Activated naive CD8-positive, alpha-beta T cell treated with anti-CD3 and anti-CD28 coated beads, Interleukin-2, amount 50 U/mL, for 24 hours (primary cell): ENCODE measurements at regions not wholly inside any gene's neighbourhood (a gene's known extent, or its start where the extent isn't known, plus 50 kb on each side); places are given as distances from the start of the nearest gene placed in this dataset.

Experiments used
- ATAC-seq: fragments of 150-1000 bp; cut with Tn5 transposase; one replicate; pipeline ENCODE4 v1.10.0; 2021
- DNase-seq: peaks from one replicate; pipeline ENCODE4 v3.0.0; 2021
- H3K27ac Mint-ChIP-seq: one replicate; pipeline ENCODE4 v1.8.0; 2021; ENCODE audit warnings: mild to moderate bottlenecking, mixed read lengths
- H3K27me3 Mint-ChIP-seq: one replicate; pipeline ENCODE4 v1.8.0; 2021; ENCODE audit warnings: mixed read lengths
- H3K36me3 Mint-ChIP-seq: one replicate; pipeline ENCODE4 v1.8.0; 2021; ENCODE audit warnings: low read depth, mixed read lengths
- H3K4me1 Mint-ChIP-seq: one replicate; pipeline ENCODE4 v1.8.0; 2021; ENCODE audit warnings: mixed read lengths
- H3K4me3 Mint-ChIP-seq: one replicate; pipeline ENCODE4 v1.8.0; 2021; ENCODE audit warnings: mild to moderate bottlenecking, moderate library complexity, mixed read lengths
- H3K9me3 Mint-ChIP-seq: one replicate; pipeline ENCODE4 v1.8.0; 2021; ENCODE audit warnings: mixed read lengths

- DNase-seq (no peak), ATAC-seq (no peak)
- Mint-ChIP-seq H3K27me3 (no peaks in the 10 kb centered on the region), H3K27ac (no peak overlapping the region), H3K4me3 (no peak overlapping the region), H3K4me1 (no peaks in the 10 kb centered on the region), H3K36me3 (no peaks in the 10 kb centered on the region), H3K9me3 (no peaks in the 10 kb centered on the region)
These were observed 237.0 kb upstream of the GRAMD2B start for GRCh38 chr5:126186210-126186609.

DNA sequence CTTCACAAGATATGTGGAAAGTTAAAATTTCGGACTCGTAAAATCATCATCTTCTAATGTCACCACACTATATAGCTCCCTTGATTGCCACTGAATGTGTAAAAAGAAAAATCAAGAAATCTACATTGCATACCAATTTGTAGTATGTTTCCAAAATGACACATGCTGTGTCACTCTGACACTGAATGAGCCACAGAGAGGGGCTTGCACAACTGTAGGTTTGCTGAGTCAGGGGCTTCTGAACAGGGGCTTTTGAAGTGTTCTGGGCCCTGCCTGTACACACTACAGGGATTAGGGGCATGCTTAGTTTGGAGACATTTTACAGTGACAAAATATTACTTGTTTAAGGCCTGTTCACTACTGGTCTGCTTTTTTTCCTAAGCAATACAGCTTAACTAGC lies 234.4 kb upstream of the GRAMD2B start:
- no peak for DNase-seq
- Mint-ChIP-seq H3K4me1 (no peaks in the 10 kb centered on the region), H3K27me3 (no peaks in the 10 kb centered on the region), H3K4me3 (no peak overlapping the region), H3K36me3 (no peaks in the 10 kb centered on the region), H3K9me3 (peaks cover 3% of the 10 kb centered on the region), H3K27ac (no peak overlapping the region)
- no peak for ATAC-seq

DNA sequence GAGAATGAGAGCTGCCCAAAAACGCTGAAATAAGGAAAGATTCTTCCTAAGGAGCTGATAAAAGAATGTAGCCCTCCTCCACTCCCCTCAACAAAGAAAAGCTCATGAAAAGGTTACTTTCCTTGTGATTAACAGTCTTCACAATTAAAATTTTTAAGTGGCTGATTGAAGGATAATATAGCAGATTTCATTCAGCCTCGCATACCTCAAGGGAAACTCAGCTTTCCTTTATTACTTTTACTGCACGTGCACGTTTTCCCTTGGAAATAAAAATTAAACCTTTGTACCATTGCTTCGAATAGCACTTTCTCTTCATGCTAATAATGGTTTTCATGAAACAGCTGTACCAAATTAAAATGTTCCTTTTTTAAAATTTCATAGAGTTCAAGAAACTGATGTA lies 234.0 kb upstream of the GRAMD2B start:
- no peaks in the 10 kb centered on the region for H3K4me1 Mint-ChIP-seq
- H3K4me3 Mint-ChIP-seq = no peak overlapping the region
- no peak overlapping the region for H3K27ac Mint-ChIP-seq
- H3K27me3 Mint-ChIP-seq = no peaks in the 10 kb centered on the region
- no peaks in the 10 kb centered on the region for H3K36me3 Mint-ChIP-seq
- peaks cover 3% of the 10 kb centered on the region for H3K9me3 Mint-ChIP-seq
- ATAC-seq = no peak
- no peak for DNase-seq

GRCh38 chr5:126189862-126190261 lies 233.3 kb upstream of the GRAMD2B start:
- Mint-ChIP-seq H3K27me3 (no peaks in the 10 kb centered on the region), H3K27ac (no peak overlapping the region), H3K9me3 (peaks cover 3% of the 10 kb centered on the region), H3K4me3 (no peak overlapping the region), H3K4me1 (no peaks in the 10 kb centered on the region), H3K36me3 (no peaks in the 10 kb centered on the region)
- ATAC-seq (no peak), DNase-seq (no peak)

DNA sequence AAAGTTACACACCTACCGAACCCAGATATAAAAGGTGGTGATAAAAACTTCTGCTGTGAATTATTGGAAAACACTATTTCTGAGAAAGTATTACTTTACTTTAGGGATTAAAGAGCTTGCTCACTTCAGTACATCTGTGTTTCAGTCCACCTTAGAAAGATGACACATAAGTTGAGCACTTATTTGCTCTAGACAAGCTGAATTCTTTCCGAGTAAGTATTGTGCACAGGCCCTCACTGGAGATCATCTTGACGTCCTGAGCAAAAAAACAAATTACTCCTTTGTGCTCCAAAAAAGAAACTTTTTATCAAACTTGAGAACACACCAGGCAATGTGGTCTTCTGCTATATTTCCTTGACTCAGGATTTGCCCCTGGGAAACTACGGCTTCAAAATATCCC lies 231.0 kb upstream of the GRAMD2B start:
- Mint-ChIP-seq H3K4me3 (no peak overlapping the region), H3K27me3 (no peaks in the 10 kb centered on the region), H3K27ac (no peak overlapping the region), H3K36me3 (no peaks in the 10 kb centered on the region), H3K4me1 (no peaks in the 10 kb centered on the region), H3K9me3 (peaks cover 3% of the 10 kb centered on the region)
- DNase-seq = no peak
- ATAC-seq = no peak

GRCh38 chr5:126195410-126196100 lies 227.7 kb upstream of the GRAMD2B start:
- H3K4me1 Mint-ChIP-seq = no peaks in the 10 kb centered on the region
- DNase-seq (no peak), ATAC-seq (no peak)
- H3K27ac Mint-ChIP-seq = no peak overlapping the region
- no peaks in the 10 kb centered on the region for H3K36me3 Mint-ChIP-seq
- H3K4me3 Mint-ChIP-seq = no peak overlapping the region
- H3K27me3 Mint-ChIP-seq = no peaks in the 10 kb centered on the region
- peaks cover 3% of the 10 kb centered on the region for H3K9me3 Mint-ChIP-seq

- Mint-ChIP-seq H3K4me3 (no peak overlapping the region), H3K27me3 (no peaks in the 10 kb centered on the region), H3K9me3 (no peaks in the 10 kb centered on the region), H3K27ac (no peak overlapping the region), H3K36me3 (no peaks in the 10 kb centered on the region), H3K4me1 (no peaks in the 10 kb centered on the region)
- ATAC-seq (no peak), DNase-seq (no peak)
These were observed 224.7 kb upstream of the GRAMD2B start for GRCh38 chr5:126198531-126198930.

- Mint-ChIP-seq H3K9me3 (no peaks in the 10 kb centered on the region), H3K27me3 (no peaks in the 10 kb centered on the region), H3K27ac (no peak overlapping the region), H3K4me3 (no peak overlapping the region), H3K36me3 (no peaks in the 10 kb centered on the region), H3K4me1 (no peaks in the 10 kb centered on the region)
- DNase-seq (no peak), ATAC-seq (no peak)
These were observed 223.7 kb upstream of the GRAMD2B start for GRCh38 chr5:126199467-126199866.

DNA sequence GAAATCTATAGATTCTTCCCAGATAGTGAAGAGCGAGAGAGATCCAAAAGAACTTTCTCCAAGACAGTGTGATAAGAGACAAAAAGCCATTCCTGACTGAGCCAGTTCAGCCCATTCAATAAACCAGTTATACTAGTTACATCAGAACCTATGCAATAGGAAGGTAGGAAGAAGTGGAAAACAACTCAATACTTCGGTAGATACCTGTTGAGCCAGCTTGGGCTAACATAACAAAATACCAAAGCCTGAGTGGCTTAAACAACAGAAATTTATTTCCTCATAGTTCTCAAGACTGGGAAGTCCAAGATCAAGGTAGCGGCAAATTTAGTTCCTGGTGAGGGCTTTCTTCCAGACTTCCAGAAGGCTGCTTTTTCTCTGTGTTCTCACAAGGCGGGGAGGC lies 214.5 kb upstream of the GRAMD2B start:
- Mint-ChIP-seq H3K27ac (no peak overlapping the region), H3K36me3 (no peaks in the 10 kb centered on the region), H3K4me1 (no peaks in the 10 kb centered on the region), H3K4me3 (no peak overlapping the region), H3K9me3 (peaks cover 24% of the 10 kb centered on the region), H3K27me3 (no peaks in the 10 kb centered on the region)
- DNase-seq (no peak), ATAC-seq (no peak)

GRCh38 chr5:126210955-126211354 lies 212.3 kb upstream of the GRAMD2B start:
- DNase-seq (no peak), ATAC-seq (no peak)
- Mint-ChIP-seq H3K27me3 (no peaks in the 10 kb centered on the region), H3K4me3 (no peak overlapping the region), H3K36me3 (no peaks in the 10 kb centered on the region), H3K27ac (no peak overlapping the region), H3K9me3 (peaks cover 16% of the 10 kb centered on the region), H3K4me1 (no peaks in the 10 kb centered on the region)

DNA sequence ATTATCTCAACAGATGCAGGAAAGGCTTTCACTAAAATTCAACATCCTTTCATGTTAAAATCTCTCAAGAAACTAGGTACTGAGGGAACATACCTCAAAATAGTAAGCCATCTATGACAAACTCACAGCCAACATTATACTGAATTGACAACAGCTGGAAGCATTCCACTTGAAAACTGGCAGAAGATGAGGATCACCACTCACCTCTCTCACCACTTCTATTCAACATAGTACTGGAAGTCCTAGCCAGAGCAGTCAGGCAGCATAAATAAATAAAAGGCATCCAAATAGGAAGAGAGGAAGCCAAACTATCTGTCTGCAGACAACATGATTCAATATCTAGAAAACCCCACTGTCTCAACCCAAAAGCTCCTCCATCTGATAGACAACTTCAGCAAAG lies 203.6 kb upstream of the GRAMD2B start:
- ATAC-seq (no peak), DNase-seq (no peak)
- Mint-ChIP-seq H3K36me3 (no peaks in the 10 kb centered on the region), H3K27me3 (no peaks in the 10 kb centered on the region), H3K4me1 (no peaks in the 10 kb centered on the region), H3K4me3 (no peak overlapping the region), H3K27ac (no peak overlapping the region), H3K9me3 (no peaks in the 10 kb centered on the region)

DNA sequence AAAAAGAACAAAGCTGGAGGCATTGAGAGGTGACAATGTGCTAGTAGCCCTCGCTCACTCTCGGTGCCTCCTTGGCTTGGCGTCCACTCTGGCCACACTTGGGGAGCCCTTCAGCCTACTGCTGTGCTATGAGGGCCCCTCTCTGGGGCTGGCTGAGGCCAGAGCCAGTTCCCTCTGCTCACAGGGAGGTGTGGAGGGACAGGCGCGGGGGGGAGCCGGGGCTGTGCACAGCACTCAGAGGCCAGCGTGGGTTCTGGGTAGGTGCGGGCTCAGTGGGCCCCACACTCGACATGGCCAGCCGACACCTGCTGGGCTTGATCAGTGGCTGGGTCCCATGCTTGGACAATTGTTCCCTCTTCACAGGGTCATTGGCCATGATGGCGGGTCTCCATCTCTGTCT lies 202.5 kb upstream of the GRAMD2B start:
- Mint-ChIP-seq H3K4me1 (no peaks in the 10 kb centered on the region), H3K4me3 (no peak overlapping the region), H3K27ac (no peak overlapping the region), H3K27me3 (no peaks in the 10 kb centered on the region), H3K9me3 (no peaks in the 10 kb centered on the region), H3K36me3 (no peaks in the 10 kb centered on the region)
- DNase-seq (no peak), ATAC-seq (no peak)

- peaks cover 18% of the 10 kb centered on the region for H3K9me3 Mint-ChIP-seq
- H3K36me3 Mint-ChIP-seq = no peaks in the 10 kb centered on the region
- DNase-seq (no peak), ATAC-seq (peak; percentile 15)
- no peak overlapping the region for H3K4me3 Mint-ChIP-seq
- no peaks in the 10 kb centered on the region for H3K27me3 Mint-ChIP-seq
- H3K4me1 Mint-ChIP-seq = no peaks in the 10 kb centered on the region
- H3K27ac Mint-ChIP-seq = no peak overlapping the region
These were observed 194.3 kb upstream of the GRAMD2B start for GRCh38 chr5:126228934-126229333.

DNA sequence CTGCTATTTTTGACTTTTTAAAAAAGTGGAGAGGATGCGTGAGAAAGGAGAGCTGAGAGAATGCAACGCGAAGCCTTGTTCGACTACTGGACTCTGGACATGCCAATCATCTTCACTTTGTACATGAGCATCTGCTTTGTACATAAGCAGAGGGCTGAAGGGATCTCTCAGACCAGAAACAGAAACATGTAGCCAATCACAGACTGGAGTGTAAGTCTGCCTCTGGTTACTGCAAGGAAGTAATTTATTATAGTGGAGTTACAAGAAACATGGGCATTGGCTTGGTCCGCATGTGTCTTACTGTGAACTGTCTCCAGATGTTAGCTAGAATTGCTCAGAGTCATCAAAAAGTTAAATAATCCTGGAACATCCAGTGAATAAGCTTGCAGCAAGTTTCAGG lies 190.0 kb upstream of the GRAMD2B start:
- Mint-ChIP-seq H3K4me1 (no peaks in the 10 kb centered on the region), H3K4me3 (no peak overlapping the region), H3K36me3 (no peaks in the 10 kb centered on the region), H3K9me3 (peaks cover 5% of the 10 kb centered on the region), H3K27me3 (no peaks in the 10 kb centered on the region), H3K27ac (no peak overlapping the region)
- no peak for ATAC-seq
- no peak for DNase-seq

- H3K27ac Mint-ChIP-seq = no peak overlapping the region
- no peaks in the 10 kb centered on the region for H3K36me3 Mint-ChIP-seq
- DNase-seq (no peak), ATAC-seq (no peak)
- no peaks in the 10 kb centered on the region for H3K9me3 Mint-ChIP-seq
- H3K4me1 Mint-ChIP-seq = no peaks in the 10 kb centered on the region
- H3K4me3 Mint-ChIP-seq = no peak overlapping the region
- no peaks in the 10 kb centered on the region for H3K27me3 Mint-ChIP-seq
These were observed 188.5 kb upstream of the GRAMD2B start for GRCh38 chr5:126234563-126235195.

DNA sequence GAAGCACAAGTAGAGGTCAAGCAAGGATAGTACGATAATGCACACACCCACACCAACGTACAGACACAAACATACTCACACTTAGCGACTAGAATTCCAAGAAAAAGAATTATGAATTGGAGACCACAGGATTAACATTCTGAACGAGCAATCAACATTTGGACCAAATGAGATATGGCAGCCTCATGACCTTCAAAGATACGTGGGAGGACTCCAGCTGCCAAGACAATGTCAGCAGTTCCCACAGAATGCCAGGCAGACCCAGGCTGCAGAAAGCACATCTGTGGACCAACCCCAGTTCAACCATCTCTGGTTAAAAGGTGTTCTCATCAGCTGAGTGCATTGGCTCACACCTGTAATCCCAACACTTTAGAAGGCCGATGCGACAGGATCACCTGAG lies 187.6 kb upstream of the GRAMD2B start:
- no peak overlapping the region for H3K4me3 Mint-ChIP-seq
- H3K27me3 Mint-ChIP-seq = no peaks in the 10 kb centered on the region
- H3K36me3 Mint-ChIP-seq = no peaks in the 10 kb centered on the region
- no peak overlapping the region for H3K27ac Mint-ChIP-seq
- no peaks in the 10 kb centered on the region for H3K4me1 Mint-ChIP-seq
- no peaks in the 10 kb centered on the region for H3K9me3 Mint-ChIP-seq
- DNase-seq = no peak
- ATAC-seq = no peak
